ENCODE measurements at regions not wholly inside any gene's neighbourhood (a gene's known extent, or its start where the extent isn't known, plus 50 kb on each side); places are given as distances from the start of the nearest gene placed in this dataset.

DNA sequence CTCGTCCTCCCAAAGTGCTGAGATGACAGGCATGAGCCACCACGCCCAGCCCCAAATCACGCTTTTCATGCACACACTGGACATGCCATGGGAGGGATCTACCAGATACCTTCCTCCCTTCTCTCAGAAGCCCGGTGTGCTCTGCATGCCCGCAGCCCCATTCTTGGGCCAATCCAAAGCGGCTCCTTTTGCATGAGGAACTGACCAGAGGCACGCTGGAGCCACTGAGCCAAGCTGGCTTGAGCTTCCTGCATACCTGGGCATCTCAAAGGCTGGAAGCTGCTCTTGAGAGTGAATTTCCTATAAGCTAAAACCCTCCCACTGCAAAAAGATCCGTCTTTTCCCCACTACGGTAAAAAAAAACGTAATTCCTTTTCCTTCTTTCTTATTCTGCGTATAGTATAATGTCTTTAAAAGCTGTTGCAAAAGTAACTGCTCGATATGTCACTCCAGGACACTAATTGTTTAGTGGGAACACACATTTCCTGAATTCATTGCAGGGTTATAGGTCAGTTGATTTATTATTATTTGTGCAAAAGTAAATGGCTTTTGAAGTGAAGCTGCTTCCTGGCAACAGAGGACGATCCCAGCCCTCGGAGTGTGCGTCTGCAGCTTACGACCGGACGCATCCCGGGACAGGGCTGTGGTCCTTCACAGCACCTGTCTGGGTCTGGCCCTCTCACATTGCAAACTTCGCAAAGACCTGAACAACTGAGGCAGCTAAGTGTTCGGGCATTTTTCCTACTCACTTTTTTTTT, 61.8 kb upstream of the ETS2 start:
- DNase-seq, result no peak

DNA sequence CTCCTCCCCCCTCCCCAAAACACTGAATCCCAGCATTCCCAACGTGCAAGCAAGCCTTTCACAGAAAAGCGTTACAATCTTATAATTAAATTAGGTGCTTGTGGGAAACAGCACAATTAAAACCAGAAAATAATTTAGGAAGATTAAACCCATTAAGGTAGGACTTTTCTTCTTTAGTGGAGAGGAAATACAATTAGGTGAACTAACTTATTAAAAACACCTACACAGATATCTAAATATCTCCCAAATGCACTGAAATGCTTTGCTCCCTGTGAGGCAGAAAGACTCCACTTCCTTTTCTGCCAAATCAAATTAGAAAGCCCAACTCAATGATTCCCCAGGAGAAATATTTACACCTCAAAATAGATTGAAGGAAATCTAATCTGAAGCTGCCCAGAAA, 60.9 kb upstream of the ETS2 start:
- DNase-seq, result no peak

DNA sequence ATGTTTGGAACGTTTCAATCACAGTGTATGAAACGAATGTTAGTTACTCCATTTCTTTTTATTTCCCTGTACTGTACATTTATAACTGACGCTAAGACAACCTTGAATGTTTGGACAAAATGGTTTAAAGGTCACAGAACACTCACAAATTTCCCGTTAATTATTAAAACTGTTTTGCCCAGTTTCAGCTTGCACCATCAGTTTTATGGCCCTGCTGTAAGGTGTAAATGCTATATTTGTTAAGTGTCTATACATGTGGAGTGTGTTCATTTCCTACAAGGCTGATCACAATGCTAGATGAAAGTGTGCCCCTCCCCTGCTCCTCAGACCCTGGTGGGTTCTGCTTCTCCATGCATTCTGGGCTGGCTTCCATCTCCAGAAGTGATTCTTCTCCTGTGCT, 57.9 kb upstream of the ETS2 start:
- DNase-seq, result no peak

DNA sequence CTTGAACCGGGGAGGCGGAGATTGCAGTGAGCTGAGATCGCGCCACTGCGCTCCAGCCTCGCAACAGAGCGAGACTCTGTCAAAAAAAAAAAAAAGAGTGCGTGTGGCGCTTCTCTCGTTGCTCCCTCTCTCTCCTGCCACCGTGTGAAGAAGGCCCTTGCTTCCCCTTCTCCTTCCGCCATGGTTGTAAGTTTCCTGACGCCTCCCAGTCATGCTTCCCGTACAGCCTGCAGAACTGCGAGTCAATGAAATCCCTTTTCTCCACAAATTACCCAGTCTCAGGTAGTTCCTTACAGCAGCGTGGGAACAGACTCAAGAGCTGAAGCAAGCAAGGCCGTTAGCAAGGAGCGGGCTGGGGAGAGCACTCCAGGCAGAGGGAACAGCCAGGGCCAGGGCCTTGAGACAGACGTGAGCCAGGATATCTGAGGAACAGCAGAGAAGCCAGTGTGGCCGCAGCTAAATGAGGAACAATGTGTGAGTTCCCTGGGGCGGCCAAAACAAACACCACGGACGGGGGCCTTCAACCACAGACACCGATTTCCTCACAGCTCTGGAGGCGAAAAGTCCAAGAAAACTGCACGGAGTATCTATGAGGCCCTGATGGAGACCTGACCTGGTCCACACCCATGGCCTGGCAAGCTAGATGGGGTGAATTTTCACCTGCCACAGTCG, 54.2 kb upstream of the ETS2 start:
- peak; percentile 71 for DNase-seq

DNA sequence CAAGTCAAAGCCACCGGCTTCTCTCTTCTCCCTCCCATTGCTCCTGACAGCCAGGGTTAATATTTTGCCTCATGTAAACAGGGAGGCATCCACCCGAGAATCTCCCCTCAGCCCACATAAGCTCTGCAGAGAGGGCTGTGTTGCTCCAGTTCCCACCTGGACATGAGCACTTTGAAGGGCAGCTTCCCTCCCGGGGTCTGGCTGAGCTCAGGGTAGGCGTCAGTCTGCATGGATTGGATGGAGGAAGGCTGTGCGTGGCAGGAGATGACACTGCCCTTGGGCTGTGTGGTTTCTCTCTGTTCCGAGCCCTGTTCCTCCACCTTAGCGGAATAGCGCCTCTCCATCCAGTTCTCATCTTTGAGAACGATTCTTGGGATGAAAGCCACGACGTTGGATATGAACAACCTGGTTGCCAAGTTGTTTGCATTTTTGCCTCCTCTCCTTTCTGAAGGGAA, 53.7 kb upstream of the ETS2 start:
- DNase-seq, result no peak

DNA sequence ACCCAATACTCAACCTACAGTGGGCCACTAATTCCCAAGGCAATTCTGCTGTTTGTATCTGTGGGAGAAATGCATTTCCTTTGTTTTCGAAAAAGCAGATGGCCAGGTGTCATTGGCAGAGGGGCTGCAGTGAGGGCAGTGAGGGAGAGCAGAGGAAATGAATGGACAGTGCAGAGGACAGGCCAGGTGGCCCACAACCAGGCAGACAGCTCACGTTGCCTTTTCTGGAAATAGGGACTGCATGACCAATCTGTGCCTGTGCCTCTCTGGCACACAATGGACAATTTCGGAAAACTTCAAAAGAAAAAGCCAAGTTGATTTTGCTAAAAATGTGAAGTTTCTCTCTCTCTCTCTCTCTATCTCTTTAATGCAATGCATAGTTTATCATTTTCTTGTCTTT, 52.6 kb upstream of the ETS2 start:
- DNase-seq, result no peak

DNA sequence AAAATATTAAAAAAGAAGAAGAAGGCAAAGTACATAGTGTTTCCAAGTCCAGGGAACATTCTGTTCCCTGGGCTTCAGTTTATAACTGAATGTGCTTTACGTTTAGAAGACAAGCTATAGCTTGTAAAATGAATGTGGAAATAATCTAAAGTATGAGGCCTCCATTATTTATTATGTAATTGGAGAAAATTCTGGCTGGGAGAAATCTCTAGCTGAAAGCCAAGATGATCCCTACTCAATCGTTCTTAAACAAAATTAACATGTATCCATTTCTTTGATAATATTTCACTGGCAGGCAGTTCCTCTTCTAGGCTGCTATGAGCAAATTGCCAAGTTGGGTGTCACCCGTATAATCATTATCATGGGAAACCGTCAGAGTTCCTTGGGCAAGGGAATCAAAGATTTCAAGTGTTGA, 52.2 kb upstream of the ETS2 start:
- peak; percentile 75 for DNase-seq

Measured in hematopoietic multipotent progenitor cell treated with erythropoietin and hydrocortisone succinate and interleukin-3 and kit ligand, for 6 days (in vitro differentiated cells).